HG02885 (cell line): ENCODE measurements at regions not wholly inside any gene's neighbourhood (a gene's known extent, or its start where the extent isn't known, plus 50 kb on each side); places are given as distances from the start of the nearest gene placed in this dataset.
"Not testable (repeated sequence)": the region's sequence is repeated elsewhere in the genome, so short reads cannot be mapped to it uniquely, and the experiment has no call there.

Source experiments
- ATAC-seq: cut with Tn5 transposase; IDR thresholded peaks from one replicate; pipeline ENCODE4 v1.9.1; 2021; ENCODE audit warnings: mild to moderate bottlenecking; ENCODE audit not compliant: unreplicated experiment, poor library complexity

- ATAC-seq = no peak
Measured at GRCh38 chr13:76009267-76009890, 373.2 kb downstream of the LMO7 start.

DNA sequence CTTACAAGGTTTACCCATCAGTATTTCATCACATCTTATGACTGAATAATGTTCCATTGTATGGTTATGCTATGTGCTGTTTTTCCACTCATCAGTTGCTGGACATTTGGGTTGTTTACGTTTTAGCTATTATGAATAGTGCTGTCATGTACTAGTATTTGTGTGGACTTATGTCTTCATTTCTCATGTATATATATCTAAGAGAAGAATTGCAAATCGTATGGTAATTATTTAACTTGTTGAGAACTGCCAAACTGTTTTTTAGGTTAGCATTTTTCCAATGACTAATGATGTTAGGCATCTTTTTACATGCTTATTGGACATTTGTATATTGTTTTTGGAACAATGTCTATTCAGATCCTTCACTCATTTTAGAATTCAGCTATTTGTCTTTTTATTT lies 368.3 kb downstream of the LMO7 start:
- no peak for ATAC-seq

DNA sequence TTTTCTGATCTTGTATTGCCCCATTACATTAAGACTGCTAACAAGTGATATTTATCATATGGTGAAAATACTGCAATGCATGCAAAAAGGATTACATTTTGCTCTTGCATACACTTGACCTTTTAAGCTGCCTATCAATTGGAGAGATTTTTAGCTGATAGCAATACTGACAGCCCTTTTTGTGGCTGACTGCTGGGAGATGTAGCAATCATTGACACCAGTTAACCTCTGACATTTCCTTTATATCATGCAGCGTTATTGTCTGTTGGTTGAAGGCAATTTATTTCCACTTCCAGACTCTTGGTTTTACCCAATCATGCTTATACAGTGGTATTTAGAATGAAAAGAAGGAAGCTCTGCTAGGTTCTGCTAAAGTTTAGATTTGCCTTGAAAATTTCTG lies 364.0 kb downstream of the LMO7 start:
- ATAC-seq = no peak

DNA sequence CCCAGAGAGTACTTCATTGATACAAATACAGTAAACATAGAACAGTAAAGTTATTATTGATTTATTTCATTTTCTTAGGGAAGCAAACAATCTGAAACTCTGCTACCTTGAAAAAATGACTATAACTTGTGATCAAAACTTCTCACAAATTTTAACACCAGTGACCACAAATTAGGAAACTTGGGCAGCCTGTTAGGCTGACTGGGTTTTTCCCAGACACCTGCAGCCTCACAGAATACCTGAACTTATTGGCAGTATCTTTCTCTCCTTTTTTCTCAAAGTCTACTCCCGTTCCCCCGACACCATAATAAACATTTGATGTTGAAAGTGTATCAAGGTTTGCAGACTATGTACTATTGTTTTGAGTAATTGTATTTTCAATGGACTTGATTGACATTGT lies 360.5 kb downstream of the LMO7 start:
- no peak for ATAC-seq

GRCh38 chr13:75995966-75996365 lies 359.8 kb downstream of the LMO7 start:
- ATAC-seq = no peak

DNA sequence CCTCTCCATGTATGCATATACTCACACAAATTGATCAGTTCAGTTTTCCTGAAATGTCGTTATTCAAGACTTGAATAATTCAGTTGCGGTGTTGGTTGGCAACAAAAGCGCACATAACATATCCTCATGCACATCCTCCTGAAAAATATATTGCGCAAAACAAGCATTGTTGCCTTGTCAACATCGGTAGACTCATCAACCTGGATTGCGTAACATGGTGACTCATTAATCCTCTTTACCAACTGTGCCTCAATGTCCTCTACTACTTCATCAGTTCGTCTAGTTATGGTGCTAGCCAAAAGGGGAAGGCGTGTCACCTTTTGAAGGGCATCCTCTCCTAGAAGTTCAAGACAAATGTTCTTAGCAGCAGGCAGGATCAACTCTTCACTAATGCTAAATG lies 357.7 kb downstream of the LMO7 start:
- no peak for ATAC-seq

GRCh38 chr13:75993241-75993640 lies 357.1 kb downstream of the LMO7 start:
- ATAC-seq = no peak

DNA sequence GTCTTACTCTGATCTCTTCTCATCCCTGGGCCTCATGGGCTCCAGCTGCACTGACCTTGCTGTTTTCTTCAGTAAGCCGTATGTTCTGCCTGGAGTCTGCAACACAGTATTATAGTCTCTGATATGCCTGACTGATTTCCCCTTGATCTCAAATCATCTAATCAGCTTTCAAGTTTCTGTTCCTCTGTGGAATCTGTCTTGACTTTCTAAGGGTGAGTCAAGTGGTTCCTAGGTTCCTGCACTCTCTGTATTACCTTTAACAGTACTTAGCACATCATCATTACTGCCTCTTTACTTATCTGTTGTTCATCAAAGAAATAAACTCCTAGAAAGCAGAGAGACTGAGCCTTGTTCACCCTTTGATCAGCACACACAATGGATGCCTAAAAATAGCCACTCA lies 350.7 kb downstream of the LMO7 start:
- peak; percentile 99 for ATAC-seq

GRCh38 chr13:75985132-75985531 lies 349.0 kb downstream of the LMO7 start:
- ATAC-seq = no peak

- no peak for ATAC-seq
Measured at GRCh38 chr13:75978818-75979217, 342.7 kb downstream of the LMO7 start.

DNA sequence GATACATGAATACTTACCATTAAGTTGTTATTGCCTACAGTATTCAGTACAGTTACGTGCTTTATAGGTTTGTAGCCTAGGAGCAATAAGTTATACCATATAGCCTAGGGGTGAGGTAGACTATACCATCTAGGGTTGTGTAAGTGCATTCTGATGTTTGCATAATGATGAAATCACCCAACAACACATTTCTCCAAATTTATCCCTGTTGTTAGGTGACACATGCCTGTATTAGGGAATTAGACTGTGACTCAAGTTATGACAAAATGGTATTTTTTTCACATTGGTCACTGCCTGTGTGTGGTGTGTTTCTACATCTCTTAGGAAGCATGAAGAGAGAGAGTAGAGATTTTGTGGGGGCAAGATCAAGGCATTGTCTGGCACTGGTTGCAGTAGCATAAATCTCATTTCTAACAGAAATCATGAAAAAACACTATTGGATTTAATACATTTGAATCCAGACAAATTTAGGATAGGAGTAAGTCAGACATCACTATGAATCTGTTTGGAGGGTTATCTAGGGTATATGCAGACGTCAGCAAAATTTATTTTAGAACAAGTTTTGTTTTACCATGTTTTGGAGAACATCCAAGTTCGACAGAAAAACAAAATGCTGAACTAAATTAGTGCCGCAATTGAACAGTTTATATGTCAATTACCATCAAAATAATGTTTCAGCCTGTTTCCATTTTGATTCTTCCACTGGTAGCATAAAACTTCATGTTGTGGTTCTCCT lies 332.1 kb downstream of the LMO7 start:
- no peak for ATAC-seq

DNA sequence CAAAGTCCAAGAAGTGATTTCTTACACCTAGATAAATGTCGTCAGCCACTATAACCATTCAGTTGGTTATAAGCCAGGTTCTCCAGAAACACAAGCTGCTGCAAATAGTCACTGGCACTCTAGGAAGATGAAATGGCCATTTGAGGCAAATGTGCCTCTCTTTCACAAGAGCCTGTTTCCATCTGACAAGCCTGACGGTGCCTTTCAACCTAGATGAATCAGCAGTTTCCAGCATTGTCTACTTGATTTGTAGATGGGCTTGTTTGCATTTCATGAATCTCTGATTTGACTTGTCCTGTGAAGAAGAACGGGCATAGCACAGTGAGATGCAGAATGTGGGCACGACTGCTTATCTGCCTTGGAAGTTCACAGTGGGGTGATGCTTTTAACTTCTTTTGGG lies 327.2 kb downstream of the LMO7 start:
- no peak for ATAC-seq

DNA sequence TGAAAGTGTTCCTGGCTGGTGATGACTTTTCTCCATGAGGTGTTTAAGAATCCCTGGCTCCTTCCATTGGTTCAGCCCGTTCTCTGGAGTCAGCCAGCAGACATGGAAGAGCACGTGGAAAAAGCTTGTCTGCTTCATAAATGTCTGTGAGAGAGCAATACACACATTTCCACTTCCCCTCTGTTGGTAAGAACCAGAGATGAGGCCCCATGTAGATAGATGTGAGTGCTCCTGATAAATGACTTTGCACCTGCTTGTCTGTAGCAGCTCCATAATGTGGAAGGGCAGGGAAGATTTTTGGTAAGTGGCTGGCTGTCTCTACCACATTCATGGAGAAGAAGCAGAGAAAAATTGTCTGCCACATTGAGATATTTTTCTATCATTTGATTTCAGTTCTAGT lies 325.8 kb downstream of the LMO7 start:
- ATAC-seq = no peak

- peak; percentile 97 for ATAC-seq
Measured at GRCh38 chr13:75960538-75960994, 324.4 kb downstream of the LMO7 start.

DNA sequence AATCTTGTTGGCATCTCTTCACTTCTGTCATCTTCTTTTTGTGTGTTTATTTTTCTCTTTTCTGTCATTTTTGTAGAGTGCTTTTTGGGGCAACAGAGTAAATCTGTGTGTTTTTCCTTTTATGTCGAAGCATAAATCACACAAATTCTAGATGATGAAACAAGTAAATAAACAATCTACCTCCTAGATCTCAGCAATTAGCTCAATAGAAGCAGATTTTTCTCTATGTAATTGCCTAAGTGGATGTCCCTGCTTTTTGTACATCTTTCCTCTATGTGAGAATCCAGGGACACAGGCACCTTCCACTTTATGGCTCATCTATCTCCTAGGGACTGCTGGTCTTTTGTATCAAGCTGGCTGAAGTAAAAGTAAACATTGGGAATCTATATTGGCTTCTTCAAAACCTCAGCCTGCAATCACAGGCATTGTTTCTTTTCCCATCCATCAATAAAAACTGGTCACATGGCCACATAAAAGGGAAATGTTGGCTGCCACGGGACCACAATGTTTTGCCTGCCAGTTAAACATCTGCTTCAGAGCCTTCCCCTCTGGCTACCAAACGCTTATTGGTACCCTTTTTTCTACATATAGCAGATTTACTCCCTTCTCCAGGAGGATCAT lies 323.8 kb downstream of the LMO7 start:
- ATAC-seq = peak; percentile 13

- not testable (repeated sequence) for ATAC-seq
Measured at GRCh38 chr13:75953589-75953988, 317.5 kb downstream of the LMO7 start.

DNA sequence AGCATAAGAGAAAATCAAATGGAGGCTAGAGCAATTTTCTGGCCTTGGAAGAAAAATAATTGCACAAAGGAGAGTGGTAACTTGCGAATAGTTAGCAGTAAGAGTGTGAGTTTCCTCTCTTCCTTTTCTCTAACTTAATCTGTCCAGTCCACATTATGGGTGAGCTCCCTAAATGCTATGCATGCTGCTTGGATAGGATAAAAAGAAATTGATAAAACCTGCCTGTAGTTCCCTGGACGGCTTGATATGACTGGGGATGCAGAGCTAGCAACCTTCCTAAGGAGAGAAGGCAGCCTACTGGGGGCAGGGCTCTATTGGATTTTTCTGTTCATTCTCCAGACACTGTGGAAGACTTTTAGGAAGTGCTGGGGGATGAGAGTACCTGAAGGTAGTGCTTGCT lies 311.3 kb downstream of the LMO7 start:
- ATAC-seq = no peak

DNA sequence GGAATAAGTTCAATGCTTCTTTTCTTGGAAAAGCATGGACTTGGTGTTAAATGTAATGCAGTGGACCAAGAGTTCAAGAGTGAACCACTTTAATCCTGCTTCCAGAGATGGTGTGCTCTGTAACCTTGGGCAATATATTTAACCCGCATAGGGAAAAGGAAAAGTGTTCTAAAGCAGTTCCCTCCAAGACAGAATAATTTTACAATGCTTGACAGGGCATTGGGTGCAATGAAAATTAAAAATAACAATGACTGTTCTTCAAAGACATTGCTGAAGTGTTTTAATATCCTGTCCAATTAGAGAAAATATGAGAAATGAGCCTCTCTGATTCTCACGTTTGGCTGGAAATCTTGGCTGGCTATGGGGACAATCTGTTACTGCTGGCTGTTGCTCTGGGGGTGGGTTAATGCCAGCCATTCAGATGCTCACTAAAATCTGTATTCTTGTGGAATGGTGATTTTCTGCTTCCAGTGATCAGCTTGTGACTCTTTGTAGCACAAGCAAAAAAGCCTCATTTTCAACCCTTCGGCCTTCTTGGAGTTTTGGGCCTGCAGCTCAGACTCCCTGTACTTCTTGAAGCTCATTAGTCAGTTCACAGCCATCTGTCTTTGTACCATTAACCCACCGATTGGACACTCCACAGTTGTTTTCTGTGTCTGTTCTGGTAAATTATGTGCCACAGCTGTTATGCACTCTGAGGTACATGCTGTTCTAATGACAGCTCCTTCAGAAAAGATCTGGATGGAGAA lies 310.6 kb downstream of the LMO7 start:
- no peak for ATAC-seq

DNA sequence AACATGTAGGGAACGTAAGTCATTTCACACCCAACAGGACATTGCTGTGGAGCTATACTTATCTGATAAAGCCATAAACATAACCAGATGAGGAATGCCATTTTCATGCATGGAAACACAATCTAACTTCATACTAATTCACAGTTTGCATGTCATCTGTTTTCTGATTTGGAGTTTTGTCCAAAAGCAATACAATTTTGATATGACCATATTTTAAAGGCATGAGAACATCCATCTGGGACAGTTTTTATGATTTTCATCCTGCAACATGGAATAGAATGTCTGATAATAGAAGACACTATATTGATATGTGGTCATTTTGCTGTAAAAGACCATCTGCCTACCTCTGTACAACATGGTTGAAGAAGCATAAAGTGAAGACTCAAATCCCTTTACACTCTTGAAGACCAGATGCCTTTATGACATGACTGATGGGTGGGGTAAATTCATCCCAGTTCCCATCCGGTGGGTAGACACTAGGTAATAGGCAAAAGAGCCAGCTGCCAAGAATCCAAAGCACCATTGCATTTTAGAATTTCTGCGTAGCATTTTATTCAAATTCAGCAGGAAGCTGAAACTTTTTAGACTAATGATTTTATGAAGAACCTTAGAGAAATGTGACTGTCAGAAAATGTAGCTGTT lies 309.8 kb downstream of the LMO7 start:
- ATAC-seq = no peak

DNA sequence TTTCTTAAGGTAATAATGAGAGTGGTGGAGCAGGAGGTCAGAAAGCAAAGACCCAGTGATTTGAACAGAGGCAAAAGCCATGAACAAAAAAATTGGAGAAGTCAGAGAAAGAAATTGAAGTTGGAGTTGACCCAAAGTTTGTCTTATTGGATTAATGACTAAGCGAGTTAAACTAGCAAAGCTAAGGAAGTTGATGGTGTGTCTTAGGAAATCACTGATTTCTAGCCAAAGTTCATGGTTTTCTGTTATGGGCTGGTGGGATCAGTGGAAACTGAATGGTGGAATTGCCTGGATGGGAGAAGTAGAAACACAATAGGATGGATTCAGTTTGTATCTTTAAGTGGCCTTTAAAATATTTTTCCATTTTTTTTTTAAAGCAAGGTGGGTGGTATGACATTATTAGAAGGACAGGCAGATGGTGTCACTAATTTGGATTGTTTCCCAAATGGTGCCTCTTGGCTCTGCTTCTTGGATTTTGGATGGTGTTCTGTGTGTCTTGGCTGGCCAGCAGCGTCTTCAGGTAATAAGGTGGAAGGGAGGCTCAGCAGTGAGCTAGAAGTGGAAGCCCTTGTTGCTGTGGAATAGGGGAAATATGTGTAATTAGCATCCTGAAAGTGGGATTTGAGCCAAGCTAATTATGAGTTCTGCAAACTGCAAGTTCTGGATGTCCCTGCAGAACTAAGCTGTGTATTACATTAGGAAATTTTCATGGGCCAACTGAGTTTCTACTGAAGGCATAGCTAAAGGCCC lies 302.9 kb downstream of the LMO7 start:
- ATAC-seq = no peak
